ENCODE measurements at regions not wholly inside any gene's neighbourhood (a gene's known extent, or its start where the extent isn't known, plus 50 kb on each side); places are given as distances from the start of the nearest gene placed in this dataset.

GRCh38 chr6:84508981-84509380, 255.4 kb downstream of the TBX18 start:
- no peak for TF ChIP-seq POLR2AphosphoS5 (IDR thresholded peaks at IDR 0.05)
- TF ChIP-seq EP300 (IDR thresholded peaks at IDR 0.05) = no peak

Data from stomach (tissue), 4 donors.